Peyer's patch (tissue), 4 donors: ENCODE measurements at regions not wholly inside any gene's neighbourhood (a gene's known extent, or its start where the extent isn't known, plus 50 kb on each side); places are given as distances from the start of the nearest gene placed in this dataset.

Experiments
- DNase-seq, 3 donors: peaks; one replicate each; pipeline ENCODE4 v3.0.0-alpha.2; 2017 to 2019
- H3K27ac ChIP-seq, 4 donors: fragments of 200-600 bp; sonication (generic); one replicate each; pipeline ENCODE4 v1.5.1; 2016 to 2019
- H3K27me3 ChIP-seq, 2 donors: fragments of 200-600 bp; sonication (generic); one replicate each; pipeline ENCODE4 v1.5.1; 2019
- H3K36me3 ChIP-seq, 3 donors: fragments of 200-600 bp; sonication (generic); one replicate each; pipeline ENCODE4 v1.5.1; 2016 to 2019
- H3K4me1 ChIP-seq, 4 donors: fragments of 200-600 bp; sonication (generic); one replicate each; pipeline ENCODE4 v1.5.1; 2016 to 2019
- H3K4me3 ChIP-seq, 4 donors: fragments of 200-600 bp; sonication (generic); 1 replicate in 3 of 4; 2 replicates in 1 of 4; pipeline ENCODE4 v1.5.1; 2016 to 2019; ENCODE audit warnings: mild to moderate bottlenecking in 1 of 4
- H3K9me3 ChIP-seq, 4 donors: fragments of 200-600 bp; sonication (generic); one replicate each; pipeline ENCODE4 v1.5.1; 2016 to 2019; ENCODE audit warnings: mild to moderate bottlenecking in 1 of 4
- CTCF ChIP-seq, 6 experiments: fragments of 450-650 bp in 4 of 6; fragments of 200-600 bp in 2 of 6; sonication (generic) in 1 of 6; IDR thresholded peaks; one replicate each; pipeline ENCODE4 v1.5.1; 2017 to 2019; ENCODE audit warnings: antibody characterized with exemption in 6 of 6, mild to moderate bottlenecking in 3 of 6, moderate library complexity in 1 of 6
- POLR2A ChIP-seq, 2 donors: fragments of 450-650 bp; IDR thresholded peaks; one replicate each; pipeline ENCODE4 v1.5.1; 2017; ENCODE audit warnings: antibody characterized with exemption in 2 of 2, mild to moderate bottlenecking in 2 of 2, moderate library complexity in 2 of 2

GRCh38 chr5:152256580-152256979 lies 148.5 kb downstream of the NMUR2 start:
- no peak for DNase-seq
- Histone ChIP-seq H3K9me3 (no peaks in the 10 kb centered on the region), H3K27ac (no peak overlapping the region), H3K4me3 (no peak overlapping the region), H3K27me3 (no peaks in the 10 kb centered on the region), H3K4me1 (no peaks in the 10 kb centered on the region), H3K36me3 (no peaks in the 10 kb centered on the region)
- TF ChIP-seq CTCF (IDR thresholded peaks at IDR 0.05) (no peak), POLR2A (IDR thresholded peaks at IDR 0.05) (no peak)

GRCh38 chr5:152255411-152255810 lies 149.7 kb downstream of the NMUR2 start:
- Histone ChIP-seq H3K27ac (no peak overlapping the region), H3K4me3 (no peak overlapping the region), H3K27me3 (no peaks in the 10 kb centered on the region), H3K9me3 (no peaks in the 10 kb centered on the region), H3K4me1 (no peaks in the 10 kb centered on the region), H3K36me3 (no peaks in the 10 kb centered on the region)
- no peak for TF ChIP-seq POLR2A (IDR thresholded peaks at IDR 0.05)
- no peak for TF ChIP-seq CTCF (IDR thresholded peaks at IDR 0.05)
- no peak for DNase-seq

- H3K36me3 ChIP-seq, result no peaks in the 10 kb centered on the region
- DNase-seq, result no peak
- H3K4me3 ChIP-seq, result no peak overlapping the region
- H3K9me3 ChIP-seq, result no peaks in the 10 kb centered on the region
- no peaks in the 10 kb centered on the region for H3K4me1 ChIP-seq
- no peaks in the 10 kb centered on the region for H3K27me3 ChIP-seq
- TF ChIP-seq POLR2A (IDR thresholded peaks at IDR 0.05), result no peak
- no peak for TF ChIP-seq CTCF (IDR thresholded peaks at IDR 0.05)
- no peak overlapping the region for H3K27ac ChIP-seq
Measured at GRCh38 chr5:152247850-152248385, 157.2 kb downstream of the NMUR2 start.

DNA sequence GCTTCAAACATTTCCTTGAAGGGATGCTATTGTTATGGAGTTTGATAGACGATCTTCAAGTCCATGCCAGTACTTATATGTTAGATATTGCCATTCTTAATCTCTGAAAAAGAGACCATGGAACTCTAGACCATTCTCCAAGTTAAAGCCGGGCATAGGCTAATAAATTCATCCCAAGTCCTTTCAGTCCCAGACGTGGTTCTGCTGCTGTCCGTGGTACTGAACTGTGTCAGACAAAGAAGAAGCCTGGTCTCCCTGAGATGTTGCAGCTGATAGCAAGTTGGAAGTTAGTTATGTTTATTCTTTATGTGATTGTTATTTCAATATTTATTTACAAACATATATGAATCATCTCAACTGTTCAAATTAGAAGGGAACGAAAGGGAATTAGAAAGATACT lies 158.7 kb downstream of the NMUR2 start:
- no peaks in the 10 kb centered on the region for H3K27me3 ChIP-seq
- no peak overlapping the region for H3K4me3 ChIP-seq
- TF ChIP-seq CTCF (IDR thresholded peaks at IDR 0.05) (no peak), POLR2A (IDR thresholded peaks at IDR 0.05) (no peak)
- no peaks in the 10 kb centered on the region for H3K9me3 ChIP-seq
- H3K36me3 ChIP-seq, result no peaks in the 10 kb centered on the region
- no peaks in the 10 kb centered on the region for H3K4me1 ChIP-seq
- H3K27ac ChIP-seq, result no peak overlapping the region
- DNase-seq, result no peak

DNA sequence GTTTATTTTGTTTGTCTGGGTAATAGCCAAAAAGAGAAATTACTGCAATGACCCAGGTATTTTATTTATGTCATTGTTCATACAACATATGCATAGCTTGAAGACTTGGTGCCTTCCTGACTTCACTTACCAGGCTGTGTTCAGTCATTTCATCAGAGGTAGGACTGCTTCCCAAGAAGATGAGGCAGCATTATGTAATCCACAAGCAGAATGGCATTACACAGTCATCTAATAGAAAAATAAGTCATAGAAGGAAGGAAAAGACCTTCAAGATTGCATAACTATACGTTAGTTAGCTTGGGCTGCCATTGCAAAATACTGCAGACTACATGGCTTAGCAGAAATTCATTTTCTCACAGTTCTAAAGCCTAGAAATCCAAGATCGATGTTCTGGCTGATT lies 167.5 kb downstream of the NMUR2 start:
- TF ChIP-seq POLR2A (IDR thresholded peaks at IDR 0.05) (no peak), CTCF (IDR thresholded peaks at IDR 0.05) (no peak)
- no peaks in the 10 kb centered on the region for H3K36me3 ChIP-seq
- DNase-seq, result no peak
- no peak overlapping the region for H3K27ac ChIP-seq
- H3K4me1 ChIP-seq, result no peaks in the 10 kb centered on the region
- no peaks in the 10 kb centered on the region for H3K27me3 ChIP-seq
- H3K9me3 ChIP-seq, result no peaks in the 10 kb centered on the region
- H3K4me3 ChIP-seq, result no peak overlapping the region

GRCh38 chr5:152226191-152226590 lies 178.9 kb downstream of the NMUR2 start:
- Histone ChIP-seq H3K27me3 (no peaks in the 10 kb centered on the region), H3K36me3 (no peaks in the 10 kb centered on the region)
- DNase-seq, result no peak

More at GRCh38 chr5:152226191-152226590, 178.9 kb downstream of the NMUR2 start:
- Histone ChIP-seq H3K9me3 (no peaks in the 10 kb centered on the region), H3K4me3 (no peak overlapping the region), H3K27ac (no peak overlapping the region), H3K4me1 (no peaks in the 10 kb centered on the region)
- TF ChIP-seq CTCF (IDR thresholded peaks at IDR 0.05) (no peak), POLR2A (IDR thresholded peaks at IDR 0.05) (no peak)
